ENCODE measurements at regions not wholly inside any gene's neighbourhood (a gene's known extent, or its start where the extent isn't known, plus 50 kb on each side); places are given as distances from the start of the nearest gene placed in this dataset.
"Not testable (repeated sequence)": the region's sequence is repeated elsewhere in the genome, so short reads cannot be mapped to it uniquely, and the experiment has no call there.

DNA sequence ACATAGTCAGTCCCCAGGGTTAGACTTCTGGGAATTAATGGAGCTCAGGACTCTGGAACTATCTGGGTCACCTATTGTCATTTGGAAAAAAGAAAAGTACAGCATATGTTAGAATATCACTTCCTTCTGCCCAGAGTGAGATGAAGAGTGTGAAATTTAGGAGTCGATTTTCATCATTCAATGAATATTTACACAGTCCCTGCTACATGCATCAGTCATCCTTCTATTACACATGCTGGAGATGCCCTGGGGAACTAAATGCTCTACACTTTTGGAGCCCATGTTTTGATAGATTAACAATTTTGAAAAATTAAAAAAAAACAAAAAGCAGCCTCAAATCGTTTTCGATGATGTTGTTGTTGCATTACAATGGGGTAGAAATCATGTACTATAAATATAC, 315.4 kb downstream of the ALDH8A1 start:
- Histone ChIP-seq H3K4me1 (peaks cover 15% of the 10 kb centered on the region), H3K4me2 (peak overlapping the region; percentile 6; the same call in 2 of the 3 replicates), H3K4me3 (no peak overlapping the region), H3K27ac (peak overlapping the region; percentile 27 to 61; a peak in 4 of 6 replicates), H3K9me3 (no peaks in the 10 kb centered on the region)
- no peak for FAIRE-seq
- DNase-seq (ENCODE audit: low read depth in 1 of 2, low spot score in 1 of 2): no peak
- ChIA-PET POLR2A (no interaction called here), CTCF (no interaction called here)
- WGBS (ENCODE audit: missing lambda C conversion rate): 66% methylated on average over 3 of the region's 3 CpGs
- ATAC-seq: no peak
- TF ChIP-seq RAD21 (conservative IDR thresholded peaks at IDR 0.05 in 1 of 2, IDR thresholded peaks at IDR 0.05 in 1 of 2): no peak
- TF ChIP-seq HOXB5 (CRISPR knock-in tag; IDR thresholded peaks at IDR 0.05): no peak
- no peak for TF ChIP-seq JUN (IDR thresholded peaks at IDR 0.05)
- TF ChIP-seq SMC3 (IDR thresholded peaks at IDR 0.05): no peak
- TF ChIP-seq ZFP36 (IDR thresholded peaks at IDR 0.05; ENCODE audit: borderline replicate concordance, partially characterized antibody): no peak
- TF ChIP-seq, protein P1, sequence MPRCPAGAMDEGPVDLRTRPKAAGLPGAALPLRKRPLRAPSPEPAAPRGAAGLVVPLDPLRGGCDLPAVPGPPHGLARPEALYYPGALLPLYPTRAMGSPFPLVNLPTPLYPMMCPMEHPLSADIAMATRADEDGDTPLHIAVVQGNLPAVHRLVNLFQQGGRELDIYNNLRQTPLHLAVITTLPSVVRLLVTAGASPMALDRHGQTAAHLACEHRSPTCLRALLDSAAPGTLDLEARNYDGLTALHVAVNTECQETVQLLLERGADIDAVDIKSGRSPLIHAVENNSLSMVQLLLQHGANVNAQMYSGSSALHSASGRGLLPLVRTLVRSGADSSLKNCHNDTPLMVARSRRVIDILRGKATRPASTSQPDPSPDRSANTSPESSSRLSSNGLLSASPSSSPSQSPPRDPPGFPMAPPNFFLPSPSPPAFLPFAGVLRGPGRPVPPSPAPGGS (IDR thresholded peaks at IDR 0.05): no peak
- TF ChIP-seq POLR2A (IDR thresholded peaks at IDR 0.05; ENCODE audit: low read length): no peak
- TF ChIP-seq MAFK (IDR thresholded peaks at IDR 0.05; ENCODE audit: partially characterized antibody): no peak

DNA sequence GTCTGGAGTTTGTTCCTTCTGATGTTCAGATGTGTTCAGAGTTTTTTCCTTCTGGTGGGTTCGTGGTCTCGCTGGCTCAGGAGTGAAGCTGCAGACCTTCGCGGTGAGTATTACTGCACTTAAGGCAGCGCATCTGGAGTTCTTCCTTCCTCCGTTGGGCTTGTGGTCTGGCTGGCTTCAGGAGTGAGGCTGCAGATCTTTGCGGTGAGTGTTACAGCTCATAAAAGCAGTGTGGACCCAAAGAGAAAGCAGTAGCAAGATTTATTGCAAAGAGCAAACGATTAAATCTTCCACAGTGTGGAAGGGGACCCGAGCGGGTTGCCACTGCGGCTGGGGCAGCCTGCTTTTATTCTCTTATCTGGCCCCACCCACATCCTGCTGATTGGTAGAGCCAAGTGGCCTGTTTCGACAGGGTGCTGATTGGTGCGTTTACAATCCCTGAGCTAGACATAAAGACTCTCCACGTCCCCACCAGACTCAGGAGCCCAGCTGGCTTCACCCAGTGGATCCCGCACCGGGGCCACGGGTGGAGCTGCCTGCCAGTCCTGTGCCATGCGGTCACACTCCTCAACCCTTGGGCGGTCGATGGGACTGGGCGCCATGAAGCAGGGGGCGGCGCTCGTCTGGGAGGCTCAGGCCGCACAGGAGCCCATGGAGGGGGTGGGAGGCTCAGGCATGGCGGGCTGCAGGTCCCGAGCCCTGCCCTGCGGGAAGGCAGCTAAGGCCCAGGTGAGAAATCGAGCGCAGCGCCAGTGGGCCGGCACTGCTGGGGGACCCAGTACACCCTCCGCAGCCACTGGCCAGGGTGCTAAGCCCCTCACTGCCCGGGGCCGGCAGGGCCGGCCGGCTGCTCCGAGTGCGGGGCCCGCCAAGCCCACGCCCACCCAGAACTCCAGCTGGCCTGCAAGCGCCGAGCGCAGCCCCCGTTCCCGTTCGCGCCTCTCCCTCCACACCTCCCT, 315.3 kb upstream of the SGK1 start:
- H3K9me3 ChIP-seq; H3K4me3 ChIP-seq; ATAC-seq; H3K4me2 ChIP-seq; POLR2A ChIA-PET; FAIRE-seq; CTCF ChIA-PET; DNase-seq (ENCODE audit: low read depth in 1 of 2, low spot score in 1 of 2): not testable (repeated sequence)
- peaks cover 15% of the 10 kb centered on the region for H3K4me1 ChIP-seq
- WGBS (ENCODE audit: missing lambda C conversion rate): 88% methylated on average over 12 of the region's 48 CpGs
- peak overlapping the region in 1 of 2 experiments; percentile 33; a peak in 2 of 6 replicates for H3K27ac ChIP-seq

DNA sequence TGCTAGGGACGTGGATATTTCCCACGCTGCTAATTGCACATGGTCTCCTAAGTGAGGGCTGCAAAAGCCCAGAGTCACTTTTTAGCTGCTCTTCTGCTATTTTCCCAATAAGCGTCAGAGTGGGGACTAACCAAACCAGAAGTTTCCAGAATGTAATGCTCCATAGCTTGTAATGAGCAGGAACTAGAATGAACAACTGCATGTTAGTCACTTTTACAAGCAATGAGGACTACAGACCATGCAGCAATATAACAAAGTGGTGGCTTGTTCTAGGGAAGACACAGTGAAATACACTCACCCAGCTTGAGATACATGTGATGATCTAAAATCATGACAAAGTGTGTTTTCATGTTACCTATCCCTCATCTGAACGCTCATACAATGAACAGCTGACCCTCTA, 314.1 kb upstream of the SGK1 start:
- 83% methylated on average over 4 of the region's 4 CpGs for WGBS (ENCODE audit: missing lambda C conversion rate)
- Histone ChIP-seq H3K4me2 (no peak overlapping the region), H3K4me1 (peaks cover 15% of the 10 kb centered on the region), H3K27ac (peak overlapping the region; percentile 5 to 36; a peak in 1 of 6 replicates), H3K4me3 (no peak overlapping the region), H3K9me3 (no peaks in the 10 kb centered on the region)
- ChIA-PET POLR2A (no interaction called here), CTCF (interaction anchor here (1.0 kb wide), 2 partner anchors 8 to 9 kb away, joined by 3 read pairs; no protein-coding TSS in a partner anchor)
- ATAC-seq (no peak), DNase-seq (ENCODE audit: low read depth in 1 of 2, low spot score in 1 of 2) (no peak), FAIRE-seq (no peak)
- no peak for TF ChIP-seq HOXA7 (CRISPR knock-in tag; IDR thresholded peaks at IDR 0.05)
- TF ChIP-seq KDM1A (IDR thresholded peaks at IDR 0.05; ENCODE audit: low read depth): no peak
- no peak for TF ChIP-seq FOXS1 (CRISPR knock-in tag; IDR thresholded peaks at IDR 0.05)
- TF ChIP-seq ZSCAN20 (CRISPR knock-in tag; IDR thresholded peaks at IDR 0.05): no peak
- no peak for TF ChIP-seq CEBPB (IDR thresholded peaks at IDR 0.05)
- no peak for TF ChIP-seq TFCP2L1 (CRISPR knock-in tag; IDR thresholded peaks at IDR 0.05)
- no peak for TF ChIP-seq CHD2 (IDR thresholded peaks at IDR 0.05; ENCODE audit: low read length, partially characterized antibody)
- no peak for TF ChIP-seq HOXB13 (CRISPR knock-in tag; IDR thresholded peaks at IDR 0.05; ENCODE audit: low read depth)
- no peak for TF ChIP-seq KDM5A (IDR thresholded peaks at IDR 0.05)
- TF ChIP-seq MAZ (IDR thresholded peaks at IDR 0.05; ENCODE audit: borderline replicate concordance, low read depth, low read length): no peak
- TF ChIP-seq RCOR1 (IDR thresholded peaks at IDR 0.05; ENCODE audit: low read depth, low read length): no peak
- no peak for TF ChIP-seq BHLHE40 (IDR thresholded peaks at IDR 0.05; ENCODE audit: low read depth, low read length)
- TF ChIP-seq, protein P2, sequence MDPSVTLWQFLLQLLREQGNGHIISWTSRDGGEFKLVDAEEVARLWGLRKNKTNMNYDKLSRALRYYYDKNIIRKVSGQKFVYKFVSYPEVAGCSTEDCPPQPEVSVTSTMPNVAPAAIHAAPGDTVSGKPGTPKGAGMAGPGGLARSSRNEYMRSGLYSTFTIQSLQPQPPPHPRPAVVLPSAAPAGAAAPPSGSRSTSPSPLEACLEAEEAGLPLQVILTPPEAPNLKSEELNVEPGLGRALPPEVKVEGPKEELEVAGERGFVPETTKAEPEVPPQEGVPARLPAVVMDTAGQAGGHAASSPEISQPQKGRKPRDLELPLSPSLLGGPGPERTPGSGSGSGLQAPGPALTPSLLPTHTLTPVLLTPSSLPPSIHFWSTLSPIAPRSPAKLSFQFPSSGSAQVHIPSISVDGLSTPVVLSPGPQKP (IDR thresholded peaks at IDR 0.05; ENCODE audit: low read depth, low read length): no peak
- no peak for TF ChIP-seq SREBF2 (IDR thresholded peaks at IDR 0.05)
- no peak for TF ChIP-seq USF2 (IDR thresholded peaks at IDR 0.05)
